K562 (cell line): ENCODE measurements at regions not wholly inside any gene's neighbourhood (a gene's known extent, or its start where the extent isn't known, plus 50 kb on each side); places are given as distances from the start of the nearest gene placed in this dataset.

Experiments
- ATAC-seq: fragments of 200-7000 bp; cut with Tn5 transposase; 3 replicates; pipeline ENCODE4 v1.9.1; 2020; ENCODE audit warnings: moderate library complexity
- BruUV-seq: library from RNA; stranded (reverse); fragments of 400-500 nt; replicated peaks from 2 replicates; lab custom pipeline; 2021; lab: Mats Ljungman, UMichigan
- CTCF ChIA-PET: fragments of 300-600 bp; formaldehyde crosslinking; extraction: SDS; loops from one replicate; lab custom pipeline; 2021; ENCODE audit warnings: low intra/inter-chr PET ratio; lab: Yijun Ruan, JAX
- POLR2A ChIA-PET: fragments of 300-600, 350-650 bp; sonication (Branson Sonifier 250); formaldehyde crosslinking; extraction: SDS; loops from one replicate; lab custom pipeline; 2021; ENCODE audit warnings: antibody characterized with exemption, inconsistent platforms; lab: Yijun Ruan, JAX
- DNase-seq, 4 experiments: peaks; one replicate each; pipeline versions ENCODE4 v3.0.0 to v3.0.0-alpha.2; 2011 to 2018; ENCODE audit warnings: low spot score in 3 of 4, mixed read lengths in 3 of 4; ENCODE audit errors: extremely low read depth in 1 of 4
- FAIRE-seq: peaks from 2 replicates; lab custom pipeline; 2011; peaks lifted over from hg19 to GRCh38; lab: Jason Lieb, UNC
- H2AFZ ChIP-seq: 2 replicates; pipeline ENCODE4 v1.6.0; 2011; ENCODE audit warnings: low read depth, low read length, control low read depth, inconsistent platforms
- H3K27ac ChIP-seq: fragments of 200-600 bp; 3 replicates; pipeline ENCODE4 v1.8.0; 2011; ENCODE audit warnings: low read depth, mild to moderate bottlenecking, control low read depth, inconsistent platforms, low read length, moderate library complexity, mixed read lengths; ENCODE audit errors: extremely low read depth
- H3K27me3 ChIP-seq, 2 experiments: fragments of 300-600 bp in 1 of 2; 2 replicates in 1 of 2; 3 replicates in 1 of 2; pipeline versions ENCODE4 v1.6.0 to v1.8.0; 2011; ENCODE audit warnings: inconsistent platforms in 2 of 2, low read length in 2 of 2, mild to moderate bottlenecking in 1 of 2, mixed read lengths in 1 of 2, moderate library complexity in 1 of 2; ENCODE audit not compliant: control insufficient read depth in 2 of 2, insufficient read depth in 2 of 2
- H3K36me3 ChIP-seq: fragments of 300-600 bp; 3 replicates; pipeline ENCODE4 v1.8.0; 2011; ENCODE audit warnings: mild to moderate bottlenecking, low read length, inconsistent platforms; ENCODE audit not compliant: control insufficient read depth, insufficient read depth
- H3K4me1 ChIP-seq, 2 experiments: fragments of 200-600 bp in 1 of 2; replicated peaks in 1 of 2; 2 replicates in 1 of 2; 3 replicates in 1 of 2; pipeline versions ENCODE4 v1.5.1 to v1.8.0; 2011; ENCODE audit warnings: inconsistent platforms in 2 of 2, low read length in 2 of 2, mild to moderate bottlenecking in 1 of 2, mixed read lengths in 1 of 2, moderate library complexity in 1 of 2; ENCODE audit not compliant: control insufficient read depth in 2 of 2, insufficient read depth in 2 of 2
- H3K4me2 ChIP-seq: 2 replicates; pipeline ENCODE4 v1.6.1; 2011; ENCODE audit warnings: low read length, control low read depth, inconsistent platforms, mixed read lengths; ENCODE audit not compliant: insufficient read depth
- H3K4me3 ChIP-seq: fragments of 200-600 bp; sonication (generic), shearing (Covaris generic); 2 replicates; pipeline ENCODE4 v1.5.1; 2016; ENCODE audit warnings: control low read depth, inconsistent platforms
- H3K79me2 ChIP-seq: fragments of 200-600 bp; 3 replicates; pipeline ENCODE4 v1.8.0; 2011; ENCODE audit warnings: low read length, inconsistent platforms; ENCODE audit not compliant: control insufficient read depth, insufficient read depth
- H3K9ac ChIP-seq, 2 experiments: 2 replicates each; pipeline versions ENCODE4 v1.6.0 to v1.6.1; 2011; ENCODE audit warnings: low read depth in 2 of 2, low read length in 2 of 2, control low read depth in 1 of 2, inconsistent platforms in 1 of 2, mild to moderate bottlenecking in 1 of 2, mixed read lengths in 1 of 2; ENCODE audit not compliant: insufficient read depth in 1 of 2
- H3K9me1 ChIP-seq: one replicate; pipeline ENCODE4 v1.6.0; 2011; ENCODE audit warnings: inconsistent platforms, mild to moderate bottlenecking, low read length, moderate library complexity; ENCODE audit not compliant: control insufficient read depth, insufficient read depth
- H3K9me3 ChIP-seq: replicated peaks from 2 replicates; pipeline ENCODE4 v1.5.1; 2011; ENCODE audit warnings: low read depth, low read length, inconsistent platforms; ENCODE audit not compliant: control insufficient read depth, insufficient read depth
- H4K20me1 ChIP-seq: replicated peaks from 2 replicates; pipeline ENCODE4 v1.6.1; 2011; ENCODE audit warnings: low read length, inconsistent platforms, mixed read lengths; ENCODE audit not compliant: control insufficient read depth, insufficient read depth
- CTCFL ChIP-seq: IDR thresholded peaks from 2 replicates; pipeline ENCODE4 v1.6.1; 2011; ENCODE audit warnings: borderline replicate concordance, low read depth, mild to moderate bottlenecking, moderate library complexity, low read length; ENCODE audit not compliant: insufficient read depth, poor library complexity, severe bottlenecking
- HIVEP1 ChIP-seq: fragments of 250-450 bp; sonication (Bioruptor Pico); IDR thresholded peaks from 2 replicates; pipeline ENCODE4 v1.4.0; 2020; ENCODE audit warnings: mild to moderate bottlenecking
- ILK ChIP-seq: fragments of 450-650 bp; IDR thresholded peaks from 2 replicates; pipeline ENCODE4 v1.6.1; 2016; ENCODE audit warnings: missing genetic modification characterization, low read depth, mild to moderate bottlenecking, missing compliant biosample characterization, moderate library complexity, borderline replicate concordance
- PHF20 ChIP-seq: fragments of 450-650 bp; IDR thresholded peaks from 2 replicates; pipeline ENCODE4 v1.6.1; 2018; ENCODE audit not compliant: partially characterized antibody
- RFX7 ChIP-seq: fragments of 250-450 bp; sonication (Bioruptor Pico); IDR thresholded peaks from 2 replicates; pipeline ENCODE4 v1.5.1; 2021; ENCODE audit warnings: mild to moderate bottlenecking
- TAF7 ChIP-seq: fragments of 450-650 bp; IDR thresholded peaks from 2 replicates; pipeline ENCODE4 v1.6.1; 2016; ENCODE audit warnings: missing genetic modification characterization, missing compliant biosample characterization
- TSHZ1 ChIP-seq: fragments of 250-450 bp; sonication (Bioruptor Pico); IDR thresholded peaks from 2 replicates; pipeline ENCODE4 v1.4.0; 2020; ENCODE audit warnings: mild to moderate bottlenecking, moderate library complexity
- ZBTB5 ChIP-seq: fragments of 450-650 bp; IDR thresholded peaks from 2 replicates; pipeline ENCODE4 v1.6.1; 2017; ENCODE audit warnings: antibody characterized with exemption
- ZNF140 ChIP-seq: fragments of 250-450 bp; sonication (Bioruptor Pico); IDR thresholded peaks from 2 replicates; pipeline ENCODE4 v1.8.0; 2021; ENCODE audit warnings: moderate library complexity, mild to moderate bottlenecking, inconsistent platforms
- ZNF232 ChIP-seq: sonication (generic); formaldehyde crosslinking; IDR thresholded peaks from 2 replicates; pipeline ENCODE4 v1.8.0; 2022; ENCODE audit warnings: mild to moderate bottlenecking, missing genetic modification reagents
- ZNF239 ChIP-seq: fragments of 250-450 bp; sonication (Bioruptor Pico); IDR thresholded peaks from 2 replicates; pipeline ENCODE4 v1.4.0; 2020; ENCODE audit warnings: mild to moderate bottlenecking
- WGBS: fragments of 100-300 bp; shearing (Covaris generic); methylation state at CpG from one replicate; pipeline ENCODE4 v1.1.6; 2016; ENCODE audit warnings: low coverage, mixed read lengths; ENCODE audit not compliant: insufficient coverage; ENCODE audit errors: missing lambda C conversion rate; 5-methylcytosine and 5-hydroxymethylcytosine counted together
- in situ Hi-C: fragments of 300-500 bp; cut with MboI; formaldehyde crosslinking; loops from 4 replicates; pipeline ENCODE4 v1.15.0; 2018; ENCODE audit warnings: inconsistent platforms, mixed read lengths
- intact Hi-C: fragments of 100-400 bp; cut with micrococcal nuclease; formaldehyde crosslinking; loops from 2 replicates; pipeline ENCODE4 v1.14.2; 2022

GRCh38 chr21:23471877-23472276 lies 2135.4 kb downstream of the MRPL39 start (continued):
- TF ChIP-seq ZBTB5 (no peak), ILK (tag) (no peak), ZNF232 (CRISPR knock-in tag) (no peak)

GRCh38 chr21:23463365-23463764 lies 2143.9 kb downstream of the MRPL39 start:
- TF ChIP-seq ZNF140 (CRISPR knock-in tag) (no peak), TSHZ1 (CRISPR knock-in tag) (no peak), ZNF239 (no peak), PHF20 (no peak), RFX7 (no peak), HIVEP1 (CRISPR knock-in tag) (no peak), TAF7 (tag) (no peak), CTCFL (no peak)
- no peak for DNase-seq
- in situ Hi-C loops, result no loop called here

More at GRCh38 chr21:23463365-23463764, 2143.9 kb downstream of the MRPL39 start:
- no peak overlapping the region for H2AFZ ChIP-seq
- ATAC-seq, result no peak
- no peak overlapping the region for H3K4me3 ChIP-seq
- FAIRE-seq, result no peak
- H3K36me3 ChIP-seq, result no peaks in the 10 kb centered on the region
- intact Hi-C loops, result no loop called here
- H3K4me1 ChIP-seq, result no peaks in the 10 kb centered on the region
- H3K9me1 ChIP-seq, result no peaks in the 10 kb centered on the region
- no peak overlapping the region for H3K4me2 ChIP-seq
- H3K27me3 ChIP-seq, result no peaks in the 10 kb centered on the region
- H3K9ac ChIP-seq, result no peak overlapping the region
- ChIA-PET CTCF (no interaction called here), POLR2A (no interaction called here)
- no peaks in the 10 kb centered on the region for H4K20me1 ChIP-seq
- 0% methylated on average over 1 of the region's 1 CpG for WGBS
- BruUV-seq, result no TSS peak
- no peaks in the 10 kb centered on the region for H3K9me3 ChIP-seq
- H3K79me2 ChIP-seq, result no peaks in the 10 kb centered on the region
- no peak overlapping the region for H3K27ac ChIP-seq
